K562 (cell line): ENCODE measurements at regions not wholly inside any gene's neighbourhood (a gene's known extent, or its start where the extent isn't known, plus 50 kb on each side); places are given as distances from the start of the nearest gene placed in this dataset.

Source experiments
- ATAC-seq: fragments of 200-7000 bp; cut with Tn5 transposase; 3 replicates; pipeline ENCODE4 v1.9.1; 2020; ENCODE audit warnings: moderate library complexity
- BruUV-seq: library from RNA; stranded (reverse); fragments of 400-500 nt; replicated peaks from 2 replicates; lab custom pipeline; 2021; lab: Mats Ljungman, UMichigan
- CTCF ChIA-PET: fragments of 300-600 bp; formaldehyde crosslinking; extraction: SDS; loops from one replicate; lab custom pipeline; 2021; ENCODE audit warnings: low intra/inter-chr PET ratio; lab: Yijun Ruan, JAX
- POLR2A ChIA-PET: fragments of 300-600, 350-650 bp; sonication (Branson Sonifier 250); formaldehyde crosslinking; extraction: SDS; loops from one replicate; lab custom pipeline; 2021; ENCODE audit warnings: antibody characterized with exemption, inconsistent platforms; lab: Yijun Ruan, JAX
- DNase-seq, 4 experiments: peaks; one replicate each; pipeline versions ENCODE4 v3.0.0 to v3.0.0-alpha.2; 2011 to 2018; ENCODE audit warnings: low spot score in 3 of 4, mixed read lengths in 3 of 4; ENCODE audit errors: extremely low read depth in 1 of 4
- FAIRE-seq: peaks from 2 replicates; lab custom pipeline; 2011; peaks lifted over from hg19 to GRCh38; lab: Jason Lieb, UNC
- H2AFZ ChIP-seq: 2 replicates; pipeline ENCODE4 v1.6.0; 2011; ENCODE audit warnings: low read depth, low read length, control low read depth, inconsistent platforms
- H3K27ac ChIP-seq: fragments of 200-600 bp; 3 replicates; pipeline ENCODE4 v1.8.0; 2011; ENCODE audit warnings: low read depth, mild to moderate bottlenecking, control low read depth, inconsistent platforms, low read length, moderate library complexity, mixed read lengths; ENCODE audit errors: extremely low read depth
- H3K27me3 ChIP-seq, 2 experiments: fragments of 300-600 bp in 1 of 2; 2 replicates in 1 of 2; 3 replicates in 1 of 2; pipeline versions ENCODE4 v1.6.0 to v1.8.0; 2011; ENCODE audit warnings: inconsistent platforms in 2 of 2, low read length in 2 of 2, mild to moderate bottlenecking in 1 of 2, mixed read lengths in 1 of 2, moderate library complexity in 1 of 2; ENCODE audit not compliant: control insufficient read depth in 2 of 2, insufficient read depth in 2 of 2
- H3K36me3 ChIP-seq: fragments of 300-600 bp; 3 replicates; pipeline ENCODE4 v1.8.0; 2011; ENCODE audit warnings: mild to moderate bottlenecking, low read length, inconsistent platforms; ENCODE audit not compliant: control insufficient read depth, insufficient read depth
- H3K4me1 ChIP-seq, 2 experiments: fragments of 200-600 bp in 1 of 2; replicated peaks in 1 of 2; 2 replicates in 1 of 2; 3 replicates in 1 of 2; pipeline versions ENCODE4 v1.5.1 to v1.8.0; 2011; ENCODE audit warnings: inconsistent platforms in 2 of 2, low read length in 2 of 2, mild to moderate bottlenecking in 1 of 2, mixed read lengths in 1 of 2, moderate library complexity in 1 of 2; ENCODE audit not compliant: control insufficient read depth in 2 of 2, insufficient read depth in 2 of 2
- H3K4me2 ChIP-seq: 2 replicates; pipeline ENCODE4 v1.6.1; 2011; ENCODE audit warnings: low read length, control low read depth, inconsistent platforms, mixed read lengths; ENCODE audit not compliant: insufficient read depth
- H3K4me3 ChIP-seq: fragments of 200-600 bp; sonication (generic), shearing (Covaris generic); 2 replicates; pipeline ENCODE4 v1.5.1; 2016; ENCODE audit warnings: control low read depth, inconsistent platforms
- H3K79me2 ChIP-seq: fragments of 200-600 bp; 3 replicates; pipeline ENCODE4 v1.8.0; 2011; ENCODE audit warnings: low read length, inconsistent platforms; ENCODE audit not compliant: control insufficient read depth, insufficient read depth
- H3K9ac ChIP-seq, 2 experiments: 2 replicates each; pipeline versions ENCODE4 v1.6.0 to v1.6.1; 2011; ENCODE audit warnings: low read depth in 2 of 2, low read length in 2 of 2, control low read depth in 1 of 2, inconsistent platforms in 1 of 2, mild to moderate bottlenecking in 1 of 2, mixed read lengths in 1 of 2; ENCODE audit not compliant: insufficient read depth in 1 of 2
- H3K9me1 ChIP-seq: one replicate; pipeline ENCODE4 v1.6.0; 2011; ENCODE audit warnings: inconsistent platforms, mild to moderate bottlenecking, low read length, moderate library complexity; ENCODE audit not compliant: control insufficient read depth, insufficient read depth
- H3K9me3 ChIP-seq: replicated peaks from 2 replicates; pipeline ENCODE4 v1.5.1; 2011; ENCODE audit warnings: low read depth, low read length, inconsistent platforms; ENCODE audit not compliant: control insufficient read depth, insufficient read depth
- H4K20me1 ChIP-seq: replicated peaks from 2 replicates; pipeline ENCODE4 v1.6.1; 2011; ENCODE audit warnings: low read length, inconsistent platforms, mixed read lengths; ENCODE audit not compliant: control insufficient read depth, insufficient read depth
- CAMTA2 ChIP-seq: fragments of 250-450 bp; sonication (Bioruptor Pico); conservative IDR thresholded peaks from 2 replicates; pipeline ENCODE4 v1.5.1; 2022
- E2F8 ChIP-seq: fragments of 450-650 bp; IDR thresholded peaks from 2 replicates; pipeline ENCODE4 v1.7.1; 2018; ENCODE audit warnings: mild to moderate bottlenecking, low read depth; ENCODE audit not compliant: partially characterized antibody
- ELF4 ChIP-seq: fragments of 450-650 bp; formaldehyde crosslinking; IDR thresholded peaks from 2 replicates; pipeline ENCODE4 v1.4.0; 2022; ENCODE audit warnings: missing genetic modification characterization
- ETS1 ChIP-seq: conservative IDR thresholded peaks from 2 replicates; pipeline ENCODE4 v1.6.1; 2011; ENCODE audit warnings: low read depth, mild to moderate bottlenecking, low read length; ENCODE audit not compliant: control insufficient read depth
- GTF3C2 ChIP-seq: IDR thresholded peaks from 3 replicates; pipeline ENCODE4 v1.6.1; 2011; ENCODE audit warnings: borderline replicate concordance, mild to moderate bottlenecking, moderate library complexity; ENCODE audit not compliant: insufficient read length; ENCODE audit errors: extremely low read depth
- HNRNPK ChIP-seq: fragments of 200-400 bp; formaldehyde crosslinking; IDR thresholded peaks from one replicate; pipeline ENCODE4 v1.6.1; 2018; ENCODE audit warnings: mild to moderate bottlenecking, low read depth, low read length; ENCODE audit not compliant: poor library complexity, severe bottlenecking
- POLR2H ChIP-seq: IDR thresholded peaks from 2 replicates; pipeline ENCODE4 v1.6.1; 2016; ENCODE audit warnings: missing genetic modification characterization, low read depth, mild to moderate bottlenecking, control low read depth, missing compliant biosample characterization, moderate library complexity
- SIN3A ChIP-seq, 2 experiments: fragments of 150-350 bp in 1 of 2; IDR thresholded peaks; 2 replicates each; pipeline ENCODE4 v1.6.1; 2011 to 2016; ENCODE audit warnings: borderline replicate concordance in 2 of 2, low read depth in 2 of 2, low read length in 2 of 2, mild to moderate bottlenecking in 2 of 2, moderate library complexity in 2 of 2; ENCODE audit not compliant: control insufficient read depth in 1 of 2
- SRSF1 ChIP-seq: fragments of 200-400 bp; formaldehyde crosslinking; IDR thresholded peaks from 2 replicates; pipeline ENCODE4 v1.6.1; 2017; ENCODE audit warnings: mild to moderate bottlenecking, low read depth, low read length, moderate library complexity
- ZEB2 ChIP-seq: fragments of 450-650 bp; IDR thresholded peaks from 2 replicates; pipeline ENCODE4 v1.6.1; 2016
- ZNF274 ChIP-seq: IDR thresholded peaks from 2 replicates; pipeline ENCODE4 v1.6.1; 2011; ENCODE audit warnings: low read depth, mild to moderate bottlenecking, low read length, moderate library complexity, borderline replicate concordance
- ZNF347 ChIP-seq: fragments of 450-650 bp; formaldehyde crosslinking; IDR thresholded peaks from 2 replicates; pipeline ENCODE4 v1.4.0; 2020; ENCODE audit warnings: low read depth, mild to moderate bottlenecking, moderate library complexity
- WGBS: fragments of 100-300 bp; shearing (Covaris generic); methylation state at CpG from one replicate; pipeline ENCODE4 v1.1.6; 2016; ENCODE audit warnings: low coverage, mixed read lengths; ENCODE audit not compliant: insufficient coverage; ENCODE audit errors: missing lambda C conversion rate; 5-methylcytosine and 5-hydroxymethylcytosine counted together
- in situ Hi-C: fragments of 300-500 bp; cut with MboI; formaldehyde crosslinking; loops from 4 replicates; pipeline ENCODE4 v1.15.0; 2018; ENCODE audit warnings: inconsistent platforms, mixed read lengths
- intact Hi-C: fragments of 100-400 bp; cut with micrococcal nuclease; formaldehyde crosslinking; loops from 2 replicates; pipeline ENCODE4 v1.14.2; 2022

GRCh38 chr11:110991661-110992355 lies 253.7 kb upstream of the POU2AF2 start (continued):
- TF ChIP-seq ZNF274: no peak
- TF ChIP-seq SIN3A (IDR thresholded peaks at IDR 0.05; ENCODE audit: borderline replicate concordance in 2 of 2, control insufficient read depth in 1 of 2, low read depth in 2 of 2, low read length in 2 of 2): no peak
- no peak for TF ChIP-seq ZEB2
- no peak for TF ChIP-seq SRSF1
- no peak for TF ChIP-seq HNRNPK
- TF ChIP-seq E2F8: no peak

GRCh38 chr11:110990311-110990710 lies 255.2 kb upstream of the POU2AF2 start:
- Histone ChIP-seq H2AFZ (no peak overlapping the region), H3K9me3 (no peaks in the 10 kb centered on the region), H4K20me1 (no peaks in the 10 kb centered on the region), H3K9me1 (no peaks in the 10 kb centered on the region), H3K4me1 (no peaks in the 10 kb centered on the region)
- CTCF ChIA-PET: no interaction called here
- 0% methylated on average over 3 of the region's 3 CpGs for WGBS
- FAIRE-seq (no peak), DNase-seq (no peak)
- TF ChIP-seq CAMTA2 (no peak), ELF4 (CRISPR knock-in tag) (no peak), ZNF347 (CRISPR knock-in tag) (no peak), GTF3C2 (no peak), ETS1 (no peak), POLR2H (no peak)
- TF ChIP-seq, all 486 proteins: peak for 0
- Histone ChIP-seq H3K9ac (no peak overlapping the region), H3K4me3 (no peak overlapping the region), H3K27ac (no peak overlapping the region), H3K27me3 (no peaks in the 10 kb centered on the region), H3K79me2 (no peaks in the 10 kb centered on the region), H3K4me2 (no peak overlapping the region), H3K36me3 (no peaks in the 10 kb centered on the region)
- in situ Hi-C loops: no loop called here
- BruUV-seq: no TSS peak
- intact Hi-C loops: no loop called here
- ATAC-seq: no peak
- POLR2A ChIA-PET: no interaction called here
